NT2/D1 (cell line): ENCODE measurements at regions not wholly inside any gene's neighbourhood (a gene's known extent, or its start where the extent isn't known, plus 50 kb on each side); places are given as distances from the start of the nearest gene placed in this dataset.

Source experiments
- SUZ12 ChIP-seq: IDR thresholded peaks from 2 replicates; pipeline ENCODE4 v1.6.1; 2011; ENCODE audit not compliant: insufficient read length, insufficient read depth; ENCODE audit errors: extremely low read depth
- YY1 ChIP-seq: IDR thresholded peaks from 2 replicates; pipeline ENCODE4 v1.6.1; 2011; ENCODE audit not compliant: insufficient read length, insufficient read depth

DNA sequence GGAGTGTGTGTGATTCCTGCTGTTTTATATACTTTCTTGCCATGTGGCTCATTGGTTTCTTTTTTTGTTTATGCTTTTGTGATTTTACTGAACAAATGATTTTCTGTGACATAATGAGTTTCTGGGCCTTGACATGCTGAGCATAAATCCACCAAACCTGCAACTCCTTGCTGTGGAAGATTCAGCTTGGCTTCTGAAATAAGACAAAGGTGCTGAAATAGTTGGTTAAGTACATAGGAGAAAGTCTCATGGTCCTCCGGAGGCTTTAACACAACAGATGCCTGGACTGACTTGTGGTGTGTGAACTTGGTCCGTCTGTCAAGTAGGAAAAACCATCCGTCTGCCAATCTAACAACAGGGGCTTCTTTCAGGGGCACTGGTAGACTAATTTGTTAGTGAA lies 315.3 kb upstream of the CXCR4 start:
- TF ChIP-seq YY1 (no peak), SUZ12 (no peak)
